Uterus (tissue), 2 donors: ENCODE measurements at regions not wholly inside any gene's neighbourhood (a gene's known extent, or its start where the extent isn't known, plus 50 kb on each side); places are given as distances from the start of the nearest gene placed in this dataset.

Experiments
- CTCF ChIP-seq, 4 experiments: fragments of 200-600 bp in 2 of 4; fragments of 450-650 bp in 2 of 4; sonication (generic) in 2 of 4; IDR thresholded peaks; one replicate each; pipeline ENCODE4 v1.5.1; 2016 to 2019; ENCODE audit warnings: antibody characterized with exemption in 4 of 4, mild to moderate bottlenecking in 2 of 4, moderate library complexity in 1 of 4
- POLR2A ChIP-seq, 2 donors: fragments of 450-650 bp; IDR thresholded peaks; one replicate each; pipeline ENCODE4 v1.6.1; 2016; ENCODE audit warnings: antibody characterized with exemption in 2 of 2, mild to moderate bottlenecking in 1 of 2, moderate library complexity in 1 of 2

DNA sequence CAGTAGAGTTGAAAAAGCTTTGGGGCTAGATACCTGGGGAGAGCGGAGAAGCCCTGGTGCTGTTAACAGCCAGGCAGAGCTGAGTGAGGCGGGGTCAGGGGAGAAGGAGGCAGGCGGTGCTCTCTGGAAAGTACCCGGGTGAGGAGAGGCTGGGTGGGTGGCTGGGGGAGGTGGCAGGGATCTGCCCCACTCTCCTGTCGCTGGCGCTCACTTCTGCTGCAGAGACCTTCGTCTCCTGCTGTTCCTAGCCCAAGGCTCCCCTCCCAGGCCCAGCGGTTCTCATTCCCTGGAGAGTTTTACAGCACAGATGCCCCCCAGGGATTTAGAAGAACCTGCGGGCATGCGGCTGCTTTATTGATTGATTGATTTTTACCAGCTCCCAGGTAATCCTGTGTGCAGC, 302.8 kb downstream of the IRF8 start:
- TF ChIP-seq CTCF (IDR thresholded peaks at IDR 0.05) (no peak), POLR2A (IDR thresholded peaks at IDR 0.05) (no peak)
